ENCODE measurements at regions not wholly inside any gene's neighbourhood (a gene's known extent, or its start where the extent isn't known, plus 50 kb on each side); places are given as distances from the start of the nearest gene placed in this dataset.

- no peaks in the 10 kb centered on the region for H3K9me3 ChIP-seq (ENCODE audit: control insufficient read depth in 1 of 2, low read length in 2 of 2)
- H3K4me3 ChIP-seq (ENCODE audit: low read depth in 1 of 2, low read length in 2 of 2): no peak overlapping the region
- no peak overlapping the region for H3K27ac ChIP-seq (ENCODE audit: low read depth, low read length)
- H3K36me3 ChIP-seq (ENCODE audit: control insufficient read depth in 1 of 2, insufficient read depth in 2 of 2, low read length in 2 of 2): no peaks in the 10 kb centered on the region
- no peak overlapping the region for H3K9ac ChIP-seq (ENCODE audit: low read depth in 1 of 2, low read length in 2 of 2)
- peaks cover 0 to under 1% of the 10 kb centered on the region in 2 donors for H3K4me1 ChIP-seq (ENCODE audit: control insufficient read depth in 1 of 2, insufficient read depth in 2 of 2, low read length in 2 of 2)
- peaks cover 0 to 3% of the 10 kb centered on the region in 2 donors for H3K27me3 ChIP-seq (ENCODE audit: control insufficient read depth in 1 of 2, insufficient read depth in 2 of 2, low read length in 2 of 2)
Observed at GRCh38 chr20:57787151-57787989, 77.6 kb upstream of the PMEPA1 start.

DNA sequence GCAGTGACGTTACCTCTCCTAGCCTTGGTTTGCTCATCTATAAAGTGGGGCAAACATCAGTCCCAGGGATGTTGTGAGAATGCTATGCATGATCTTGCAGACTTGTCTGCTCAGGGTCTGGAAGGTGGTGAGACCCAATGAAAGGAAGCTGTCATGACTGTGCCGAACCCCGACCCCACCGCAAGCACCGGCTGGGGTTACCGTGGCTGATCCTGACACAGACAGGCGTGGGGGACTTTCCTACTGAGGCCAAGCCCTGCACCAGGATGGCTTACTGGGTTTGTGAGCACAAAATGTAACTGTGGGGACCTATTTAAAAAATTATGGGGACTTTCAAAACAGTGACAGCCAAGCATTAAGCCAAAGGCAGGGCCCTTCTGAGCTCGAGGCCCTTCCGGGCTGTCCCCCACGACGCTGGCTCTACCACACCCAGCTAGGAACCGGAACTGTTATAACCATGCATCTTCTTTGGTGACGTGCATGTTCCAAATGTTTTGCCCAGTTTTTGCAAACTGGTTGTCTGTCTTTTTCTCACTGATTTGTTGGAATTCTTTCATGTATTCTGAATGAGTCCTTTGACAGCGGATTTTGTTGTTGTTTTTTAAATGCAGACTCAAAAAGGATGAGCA is 76.6 kb upstream of the PMEPA1 start:
- no peaks in the 10 kb centered on the region for H3K4me1 ChIP-seq (ENCODE audit: control insufficient read depth in 1 of 2, insufficient read depth in 2 of 2, low read length in 2 of 2)
- no peak overlapping the region for H3K27ac ChIP-seq (ENCODE audit: low read depth, low read length)
- no peak overlapping the region for H3K9ac ChIP-seq (ENCODE audit: low read depth in 1 of 2, low read length in 2 of 2)
- H3K4me3 ChIP-seq (ENCODE audit: low read depth in 1 of 2, low read length in 2 of 2): no peak overlapping the region
- H3K27me3 ChIP-seq (ENCODE audit: control insufficient read depth in 1 of 2, insufficient read depth in 2 of 2, low read length in 2 of 2): peaks cover 0 to 3% of the 10 kb centered on the region in 2 donors
- no peaks in the 10 kb centered on the region for H3K36me3 ChIP-seq (ENCODE audit: control insufficient read depth in 1 of 2, insufficient read depth in 2 of 2, low read length in 2 of 2)
- no peaks in the 10 kb centered on the region for H3K9me3 ChIP-seq (ENCODE audit: control insufficient read depth in 1 of 2, low read length in 2 of 2)

GRCh38 chr20:57785720-57786119 is 75.9 kb upstream of the PMEPA1 start:
- no peaks in the 10 kb centered on the region for H3K9me3 ChIP-seq (ENCODE audit: control insufficient read depth in 1 of 2, low read length in 2 of 2)
- no peaks in the 10 kb centered on the region for H3K36me3 ChIP-seq (ENCODE audit: control insufficient read depth in 1 of 2, insufficient read depth in 2 of 2, low read length in 2 of 2)
- H3K4me1 ChIP-seq (ENCODE audit: control insufficient read depth in 1 of 2, insufficient read depth in 2 of 2, low read length in 2 of 2): no peaks in the 10 kb centered on the region
- H3K4me3 ChIP-seq (ENCODE audit: low read depth in 1 of 2, low read length in 2 of 2): no peak overlapping the region
- H3K27ac ChIP-seq (ENCODE audit: low read depth, low read length): no peak overlapping the region
- H3K9ac ChIP-seq (ENCODE audit: low read depth in 1 of 2, low read length in 2 of 2): no peak overlapping the region
- peaks cover 0 to 3% of the 10 kb centered on the region in 2 donors for H3K27me3 ChIP-seq (ENCODE audit: control insufficient read depth in 1 of 2, insufficient read depth in 2 of 2, low read length in 2 of 2)

GRCh38 chr20:57785061-57785460 is 75.2 kb upstream of the PMEPA1 start:
- Histone ChIP-seq H3K4me3 (ENCODE audit: low read depth in 1 of 2, low read length in 2 of 2) (no peak overlapping the region), H3K36me3 (ENCODE audit: control insufficient read depth in 1 of 2, insufficient read depth in 2 of 2, low read length in 2 of 2) (no peaks in the 10 kb centered on the region), H3K9me3 (ENCODE audit: control insufficient read depth in 1 of 2, low read length in 2 of 2) (no peaks in the 10 kb centered on the region), H3K4me1 (ENCODE audit: control insufficient read depth in 1 of 2, insufficient read depth in 2 of 2, low read length in 2 of 2) (no peaks in the 10 kb centered on the region), H3K27me3 (ENCODE audit: control insufficient read depth in 1 of 2, insufficient read depth in 2 of 2, low read length in 2 of 2) (peaks cover 0 to 3% of the 10 kb centered on the region in 2 donors), H3K9ac (ENCODE audit: low read depth in 1 of 2, low read length in 2 of 2) (no peak overlapping the region), H3K27ac (ENCODE audit: low read depth, low read length) (no peak overlapping the region)

- Histone ChIP-seq H3K27ac (ENCODE audit: low read depth, low read length) (no peak overlapping the region), H3K36me3 (ENCODE audit: control insufficient read depth in 1 of 2, insufficient read depth in 2 of 2, low read length in 2 of 2) (no peaks in the 10 kb centered on the region), H3K9me3 (ENCODE audit: control insufficient read depth in 1 of 2, low read length in 2 of 2) (no peaks in the 10 kb centered on the region), H3K27me3 (ENCODE audit: control insufficient read depth in 1 of 2, insufficient read depth in 2 of 2, low read length in 2 of 2) (peaks cover 1 to 3% of the 10 kb centered on the region in 2 donors), H3K4me3 (ENCODE audit: low read depth in 1 of 2, low read length in 2 of 2) (no peak overlapping the region), H3K9ac (ENCODE audit: low read depth in 1 of 2, low read length in 2 of 2) (no peak overlapping the region), H3K4me1 (ENCODE audit: control insufficient read depth in 1 of 2, insufficient read depth in 2 of 2, low read length in 2 of 2) (no peaks in the 10 kb centered on the region)
Observed at GRCh38 chr20:57783956-57784837, 74.4 kb upstream of the PMEPA1 start.

GRCh38 chr20:57783196-57783595 is 73.4 kb upstream of the PMEPA1 start:
- Histone ChIP-seq H3K9ac (ENCODE audit: low read depth in 1 of 2, low read length in 2 of 2) (no peak overlapping the region), H3K9me3 (ENCODE audit: control insufficient read depth in 1 of 2, low read length in 2 of 2) (no peaks in the 10 kb centered on the region), H3K36me3 (ENCODE audit: control insufficient read depth in 1 of 2, insufficient read depth in 2 of 2, low read length in 2 of 2) (no peaks in the 10 kb centered on the region), H3K4me1 (ENCODE audit: control insufficient read depth in 1 of 2, insufficient read depth in 2 of 2, low read length in 2 of 2) (no peaks in the 10 kb centered on the region), H3K27ac (ENCODE audit: low read depth, low read length) (no peak overlapping the region), H3K4me3 (ENCODE audit: low read depth in 1 of 2, low read length in 2 of 2) (no peak overlapping the region), H3K27me3 (ENCODE audit: control insufficient read depth in 1 of 2, insufficient read depth in 2 of 2, low read length in 2 of 2) (peaks cover 3 to 4% of the 10 kb centered on the region in 2 donors)

DNA sequence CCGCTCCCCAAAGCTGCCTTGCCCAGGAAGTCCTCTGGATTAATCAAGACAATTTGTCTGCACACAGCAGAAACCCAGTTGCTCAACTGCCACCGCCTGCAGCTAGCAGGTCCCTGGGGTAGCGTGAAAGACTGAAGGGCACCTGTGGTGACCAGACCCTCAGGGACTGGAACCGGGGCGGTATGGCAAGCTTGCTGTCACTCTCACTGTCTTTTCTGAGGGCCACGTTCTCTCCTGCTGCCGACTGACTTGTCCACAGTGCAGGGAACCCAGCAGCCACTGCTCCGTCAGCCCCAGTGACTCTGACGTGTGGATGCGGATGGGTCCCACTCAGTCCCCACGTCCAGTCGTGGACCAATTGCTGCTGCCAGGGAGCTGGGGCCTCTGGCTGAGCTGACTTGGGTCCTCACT is 72.8 kb upstream of the PMEPA1 start:
- no peak overlapping the region for H3K4me3 ChIP-seq (ENCODE audit: low read depth in 1 of 2, low read length in 2 of 2)
- no peak overlapping the region for H3K9ac ChIP-seq (ENCODE audit: low read depth in 1 of 2, low read length in 2 of 2)
- H3K4me1 ChIP-seq (ENCODE audit: control insufficient read depth in 1 of 2, insufficient read depth in 2 of 2, low read length in 2 of 2): no peaks in the 10 kb centered on the region
- no peak overlapping the region for H3K27ac ChIP-seq (ENCODE audit: low read depth, low read length)
- H3K27me3 ChIP-seq (ENCODE audit: control insufficient read depth in 1 of 2, insufficient read depth in 2 of 2, low read length in 2 of 2): peaks cover 3 to 4% of the 10 kb centered on the region in 2 donors
- H3K36me3 ChIP-seq (ENCODE audit: control insufficient read depth in 1 of 2, insufficient read depth in 2 of 2, low read length in 2 of 2): no peaks in the 10 kb centered on the region
- no peaks in the 10 kb centered on the region for H3K9me3 ChIP-seq (ENCODE audit: control insufficient read depth in 1 of 2, low read length in 2 of 2)

DNA sequence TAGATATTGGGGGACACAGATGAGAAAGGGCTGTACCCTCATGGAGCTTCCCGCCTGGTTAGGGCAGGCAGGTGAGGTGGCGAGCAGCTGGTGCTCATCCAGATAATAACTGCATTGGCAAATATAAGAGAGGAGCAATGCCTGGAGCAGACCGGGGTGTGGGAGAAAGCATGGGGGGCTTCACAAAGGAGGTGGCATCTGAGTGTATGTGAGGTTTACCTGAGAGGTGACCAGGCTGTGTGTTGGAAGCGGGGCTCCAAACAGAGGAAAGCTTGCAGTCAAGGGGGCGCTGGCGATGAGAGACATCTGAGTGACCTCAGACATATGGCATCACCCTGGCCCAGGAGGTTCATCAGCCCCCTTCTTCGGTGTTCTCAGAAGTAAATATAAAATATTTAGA is 72.1 kb upstream of the PMEPA1 start:
- no peaks in the 10 kb centered on the region for H3K36me3 ChIP-seq (ENCODE audit: control insufficient read depth in 1 of 2, insufficient read depth in 2 of 2, low read length in 2 of 2)
- no peaks in the 10 kb centered on the region for H3K9me3 ChIP-seq (ENCODE audit: control insufficient read depth in 1 of 2, low read length in 2 of 2)
- H3K9ac ChIP-seq (ENCODE audit: low read depth in 1 of 2, low read length in 2 of 2): no peak overlapping the region
- no peak overlapping the region for H3K4me3 ChIP-seq (ENCODE audit: low read depth in 1 of 2, low read length in 2 of 2)
- H3K4me1 ChIP-seq (ENCODE audit: control insufficient read depth in 1 of 2, insufficient read depth in 2 of 2, low read length in 2 of 2): no peaks in the 10 kb centered on the region
- peaks cover 3 to 4% of the 10 kb centered on the region in 2 donors for H3K27me3 ChIP-seq (ENCODE audit: control insufficient read depth in 1 of 2, insufficient read depth in 2 of 2, low read length in 2 of 2)
- no peak overlapping the region for H3K27ac ChIP-seq (ENCODE audit: low read depth, low read length)

DNA sequence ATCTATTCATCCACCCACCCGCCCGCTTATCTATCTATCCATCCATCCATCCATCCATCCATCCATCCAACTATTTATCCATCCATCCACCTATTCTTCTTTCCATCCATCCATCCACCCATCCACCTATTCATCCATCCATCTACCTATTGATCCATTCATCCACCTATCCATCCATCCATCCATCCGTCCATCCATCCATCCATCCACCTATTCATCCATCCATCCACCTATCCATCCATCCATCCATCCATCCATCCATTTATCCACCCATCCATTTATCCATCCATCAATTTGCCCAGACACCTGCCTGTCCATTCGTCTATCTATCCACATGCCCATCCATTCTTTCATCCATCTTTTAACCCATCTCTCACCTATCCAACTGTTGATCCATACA is 71.1 kb upstream of the PMEPA1 start:
- no peaks in the 10 kb centered on the region for H3K36me3 ChIP-seq (ENCODE audit: control insufficient read depth in 1 of 2, insufficient read depth in 2 of 2, low read length in 2 of 2)
- H3K9me3 ChIP-seq (ENCODE audit: control insufficient read depth in 1 of 2, low read length in 2 of 2): no peaks in the 10 kb centered on the region
- H3K4me3 ChIP-seq (ENCODE audit: low read depth in 1 of 2, low read length in 2 of 2): no peak overlapping the region
- H3K27ac ChIP-seq (ENCODE audit: low read depth, low read length): no peak overlapping the region
- H3K27me3 ChIP-seq (ENCODE audit: control insufficient read depth in 1 of 2, insufficient read depth in 2 of 2, low read length in 2 of 2): peaks cover 4 to 7% of the 10 kb centered on the region in 2 donors
- no peaks in the 10 kb centered on the region for H3K4me1 ChIP-seq (ENCODE audit: control insufficient read depth in 1 of 2, insufficient read depth in 2 of 2, low read length in 2 of 2)
- no peak overlapping the region for H3K9ac ChIP-seq (ENCODE audit: low read depth in 1 of 2, low read length in 2 of 2)

- peaks cover 4 to 7% of the 10 kb centered on the region in 2 donors for H3K27me3 ChIP-seq (ENCODE audit: control insufficient read depth in 1 of 2, insufficient read depth in 2 of 2, low read length in 2 of 2)
- no peak overlapping the region for H3K27ac ChIP-seq (ENCODE audit: low read depth, low read length)
- no peaks in the 10 kb centered on the region for H3K9me3 ChIP-seq (ENCODE audit: control insufficient read depth in 1 of 2, low read length in 2 of 2)
- H3K9ac ChIP-seq (ENCODE audit: low read depth in 1 of 2, low read length in 2 of 2): no peak overlapping the region
- H3K4me1 ChIP-seq (ENCODE audit: control insufficient read depth in 1 of 2, insufficient read depth in 2 of 2, low read length in 2 of 2): no peaks in the 10 kb centered on the region
- H3K4me3 ChIP-seq (ENCODE audit: low read depth in 1 of 2, low read length in 2 of 2): no peak overlapping the region
- H3K36me3 ChIP-seq (ENCODE audit: control insufficient read depth in 1 of 2, insufficient read depth in 2 of 2, low read length in 2 of 2): no peaks in the 10 kb centered on the region
Observed at GRCh38 chr20:57780398-57780797, 70.6 kb upstream of the PMEPA1 start.

Measured in duodenal mucosa (tissue), 2 donors.